H1 (cell line): ENCODE measurements at regions not wholly inside any gene's neighbourhood (a gene's known extent, or its start where the extent isn't known, plus 50 kb on each side); places are given as distances from the start of the nearest gene placed in this dataset.

ENCODE experiments used
- CHD2 ChIP-seq: IDR thresholded peaks from 2 replicates; pipeline ENCODE4 v1.6.1; 2012; ENCODE audit warnings: low read length, improper control_type of control experiment
- POLR2A ChIP-seq, 2 experiments: IDR thresholded peaks; 1 replicate in 1 of 2; 2 replicates in 1 of 2; pipeline ENCODE4 v1.6.1; 2011; ENCODE audit warnings: low read depth in 2 of 2, low read length in 2 of 2, mild to moderate bottlenecking in 2 of 2; ENCODE audit errors: control extremely low read depth in 1 of 2

DNA sequence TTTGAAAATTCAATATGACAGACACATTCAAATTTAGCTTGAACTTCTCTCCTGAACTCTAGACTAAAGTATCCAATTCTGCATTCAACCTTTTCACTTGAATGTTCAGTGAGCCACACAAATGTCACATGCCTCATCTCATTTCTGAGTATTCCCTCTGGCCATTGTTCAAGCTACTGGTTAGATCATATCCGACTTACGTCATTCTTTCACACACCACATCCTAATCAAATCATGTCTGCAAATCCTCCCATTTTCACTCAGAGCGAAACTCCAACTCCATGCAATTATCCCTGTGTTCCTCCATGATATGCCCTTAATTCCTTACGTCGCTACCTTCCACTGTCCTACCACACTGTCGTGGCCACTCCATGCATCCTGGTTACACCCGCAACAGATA is 425.1 kb downstream of the CBLN2 start:
- TF ChIP-seq CHD2 (no peak), POLR2A (IDR thresholded peaks at IDR 0.05; ENCODE audit: control extremely low read depth in 1 of 2, low read depth in 2 of 2, low read length in 2 of 2) (no peak)
